Suprapubic skin (tissue), 3 donors: ENCODE measurements at regions not wholly inside any gene's neighbourhood (a gene's known extent, or its start where the extent isn't known, plus 50 kb on each side); places are given as distances from the start of the nearest gene placed in this dataset.

Experiments used
- POLR2A ChIP-seq, 2 donors: fragments of 450-650 bp; IDR thresholded peaks; one replicate each; pipeline ENCODE4 v1.6.1; 2017; ENCODE audit warnings: antibody characterized with exemption in 2 of 2, mild to moderate bottlenecking in 2 of 2, moderate library complexity in 2 of 2
- TF ChIP-seq, protein P1 (sequence below), 2 donors: fragments of 200-600 bp in 1 of 2; fragments of 450-650 bp in 1 of 2; sonication (generic) in 1 of 2; IDR thresholded peaks; one replicate each; pipeline ENCODE4 v1.5.1; 2016 to 2019; ENCODE audit warnings: antibody characterized with exemption in 2 of 2, mild to moderate bottlenecking in 1 of 2, moderate library complexity in 1 of 2

DNA sequence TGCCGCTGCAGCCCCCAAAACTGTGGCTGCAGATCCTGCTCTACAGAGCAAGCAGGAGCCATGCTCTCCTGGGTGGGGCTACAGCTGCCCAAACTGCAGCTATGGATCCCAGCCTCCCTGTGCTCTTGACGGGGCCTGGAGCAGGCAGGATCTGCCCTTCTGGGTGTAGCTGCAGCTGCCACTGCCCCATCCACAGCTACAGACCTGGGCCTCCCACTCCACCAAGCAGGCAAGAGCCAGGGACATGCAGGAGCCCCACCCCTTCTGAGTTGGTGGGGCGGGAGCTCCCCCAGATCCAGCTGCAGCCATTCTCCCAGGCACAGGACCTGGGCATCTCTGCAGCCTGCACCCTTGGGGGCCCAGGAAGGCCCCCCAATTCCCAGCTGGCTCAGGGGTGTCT lies 551.2 kb upstream of the CA10 start:
- TF ChIP-seq, protein P1, sequence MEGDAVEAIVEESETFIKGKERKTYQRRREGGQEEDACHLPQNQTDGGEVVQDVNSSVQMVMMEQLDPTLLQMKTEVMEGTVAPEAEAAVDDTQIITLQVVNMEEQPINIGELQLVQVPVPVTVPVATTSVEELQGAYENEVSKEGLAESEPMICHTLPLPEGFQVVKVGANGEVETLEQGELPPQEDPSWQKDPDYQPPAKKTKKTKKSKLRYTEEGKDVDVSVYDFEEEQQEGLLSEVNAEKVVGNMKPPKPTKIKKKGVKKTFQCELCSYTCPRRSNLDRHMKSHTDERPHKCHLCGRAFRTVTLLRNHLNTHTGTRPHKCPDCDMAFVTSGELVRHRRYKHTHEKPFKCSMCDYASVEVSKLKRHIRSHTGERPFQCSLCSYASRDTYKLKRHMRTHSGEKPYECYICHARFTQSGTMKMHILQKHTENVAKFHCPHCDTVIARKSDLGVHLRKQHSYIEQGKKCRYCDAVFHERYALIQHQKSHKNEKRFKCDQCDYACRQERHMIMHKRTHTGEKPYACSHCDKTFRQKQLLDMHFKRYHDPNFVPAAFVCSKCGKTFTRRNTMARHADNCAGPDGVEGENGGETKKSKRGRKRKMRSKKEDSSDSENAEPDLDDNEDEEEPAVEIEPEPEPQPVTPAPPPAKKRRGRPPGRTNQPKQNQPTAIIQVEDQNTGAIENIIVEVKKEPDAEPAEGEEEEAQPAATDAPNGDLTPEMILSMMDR (IDR thresholded peaks at IDR 0.05) = no peak
- no peak for TF ChIP-seq POLR2A (IDR thresholded peaks at IDR 0.05)
